OCI-LY7 (cell line): ENCODE measurements at regions not wholly inside any gene's neighbourhood (a gene's known extent, or its start where the extent isn't known, plus 50 kb on each side); places are given as distances from the start of the nearest gene placed in this dataset.

Source experiments
- BruUV-seq: library from RNA; stranded (reverse); fragments of 400-500 nt; replicated peaks from 2 replicates; lab custom pipeline; 2021; lab: Mats Ljungman, UMichigan
- CTCF ChIA-PET: fragments of 300-600 bp; sonication (Branson Sonifier 250); formaldehyde crosslinking; loops from one replicate; lab custom pipeline; 2022; ENCODE audit warnings: antibody characterized with exemption; ENCODE audit not compliant: unreplicated experiment; lab: Charles Lee
- POLR2A ChIA-PET: fragments of 300-600 bp; sonication (Branson Sonifier 250); formaldehyde crosslinking; loops from one replicate; lab custom pipeline; 2022; ENCODE audit warnings: antibody characterized with exemption; lab: Charles Lee
- DNase-seq: peaks from one replicate; pipeline ENCODE4 v3.0.0-alpha.2; 2015; ENCODE audit warnings: low spot score
- H2AFZ ChIP-seq: fragments of 200-600 bp; sonication (generic), shearing (Covaris generic); 2 replicates; pipeline ENCODE4 v1.6.1; 2014; ENCODE audit warnings: mild to moderate bottlenecking, antibody characterized with exemption, low read length, moderate library complexity
- H3K27ac ChIP-seq: fragments of 200-600 bp; sonication (generic); 2 replicates; pipeline ENCODE4 v1.5.1; 2014; ENCODE audit warnings: mixed run types, low read depth, mild to moderate bottlenecking, moderate library complexity, low read length, inconsistent platforms; ENCODE audit not compliant: poor library complexity, severe bottlenecking
- H3K36me3 ChIP-seq: fragments of 200-600 bp; sonication (generic); 2 replicates; pipeline ENCODE4 v1.6.1; 2014; ENCODE audit warnings: mild to moderate bottlenecking, antibody characterized with exemption, low read length, moderate library complexity, mixed read lengths; ENCODE audit not compliant: insufficient read depth
- H3K4me1 ChIP-seq: fragments of 200-600 bp; sonication (generic); 2 replicates; pipeline ENCODE4 v1.5.1; 2014; ENCODE audit warnings: mild to moderate bottlenecking, low read length; ENCODE audit not compliant: insufficient read depth, poor library complexity, severe bottlenecking
- H3K4me2 ChIP-seq: fragments of 200-600 bp; sonication (generic); 2 replicates; pipeline ENCODE4 v1.6.1; 2014; ENCODE audit warnings: mild to moderate bottlenecking, low read length
- H3K4me3 ChIP-seq: fragments of 200-600 bp; sonication (generic); 2 replicates; pipeline ENCODE4 v1.5.1; 2014; ENCODE audit warnings: mild to moderate bottlenecking, low read depth, low read length; ENCODE audit not compliant: poor library complexity, severe bottlenecking
- H3K79me2 ChIP-seq: fragments of 200-600 bp; sonication (generic); 2 replicates; pipeline ENCODE4 v1.6.1; 2016; ENCODE audit warnings: low read depth, mild to moderate bottlenecking, low read length, moderate library complexity, mixed read lengths; ENCODE audit not compliant: insufficient read depth
- H3K9me2 ChIP-seq: fragments of 200-600 bp; sonication (generic); 2 replicates; pipeline ENCODE4 v1.6.1; 2016; ENCODE audit warnings: mild to moderate bottlenecking, low read length, mixed read lengths; ENCODE audit not compliant: insufficient read depth
- H3K9me3 ChIP-seq: fragments of 200-600 bp; sonication (generic); 2 replicates; pipeline ENCODE4 v1.6.1; 2014; ENCODE audit warnings: mild to moderate bottlenecking, mixed run types, low read length, mixed read lengths
- H4K20me1 ChIP-seq: fragments of 200-600 bp; sonication (generic); 2 replicates; pipeline ENCODE4 v1.6.1; 2014; ENCODE audit warnings: mild to moderate bottlenecking, antibody characterized with exemption, low read length, moderate library complexity, mixed read lengths; ENCODE audit not compliant: insufficient read depth
- CTCF ChIP-seq: fragments of 200-600 bp; sonication (generic); conservative IDR thresholded peaks from 2 replicates; pipeline ENCODE4 v1.5.1; 2014; ENCODE audit warnings: mild to moderate bottlenecking, antibody characterized with exemption, low read length, moderate library complexity, mixed read lengths
- EZH2phosphoT487 ChIP-seq: fragments of 200-600 bp; sonication (generic); IDR thresholded peaks from 2 replicates; pipeline ENCODE4 v1.6.1; 2018; ENCODE audit warnings: low read depth, borderline replicate concordance, mild to moderate bottlenecking, mixed run types, antibody characterized with exemption, low read length, moderate library complexity, mixed read lengths
- intact Hi-C: fragments of 100-400 bp; cut with micrococcal nuclease; formaldehyde crosslinking; loops from one replicate; pipeline ENCODE4 v1.10.0; 2022; ENCODE audit not compliant: unreplicated experiment

- H3K4me2 ChIP-seq: no peak overlapping the region
- no peak overlapping the region for H3K27ac ChIP-seq
- H2AFZ ChIP-seq: no peak overlapping the region
- intact Hi-C loops: no loop called here
- no peaks in the 10 kb centered on the region for H3K4me1 ChIP-seq
- no peak for TF ChIP-seq CTCF
- TF ChIP-seq EZH2phosphoT487: no peak
- H4K20me1 ChIP-seq: no peaks in the 10 kb centered on the region
- no peaks in the 10 kb centered on the region for H3K79me2 ChIP-seq
- no TSS peak for BruUV-seq
- no peaks in the 10 kb centered on the region for H3K36me3 ChIP-seq
- no peaks in the 10 kb centered on the region for H3K9me2 ChIP-seq
- H3K4me3 ChIP-seq: no peak overlapping the region
- DNase-seq: no peak
- no peaks in the 10 kb centered on the region for H3K9me3 ChIP-seq
- ChIA-PET POLR2A (interaction anchor here (0.6 kb wide), 1 partner anchor 1133 kb away, joined by 3 read pairs; no protein-coding TSS in a partner anchor), CTCF (no interaction called here)
These were observed 268.4 kb downstream of the HINT1 start for GRCh38 chr5:130896636-130897035.

GRCh38 chr5:130893006-130893405, 272.1 kb downstream of the HINT1 start:
- CTCF ChIA-PET: no interaction called here
- intact Hi-C loops: no loop called here

GRCh38 chr5:130890610-130891009, 274.4 kb downstream of the HINT1 start:
- H3K4me2 ChIP-seq: no peak overlapping the region
- no peaks in the 10 kb centered on the region for H3K4me1 ChIP-seq
- H3K9me3 ChIP-seq: no peaks in the 10 kb centered on the region
- no peak for DNase-seq
- H3K9me2 ChIP-seq: no peaks in the 10 kb centered on the region
- no peak overlapping the region for H3K27ac ChIP-seq
- POLR2A ChIA-PET: no interaction called here
- no peaks in the 10 kb centered on the region for H4K20me1 ChIP-seq
- BruUV-seq: no TSS peak
- no peaks in the 10 kb centered on the region for H3K36me3 ChIP-seq
- no peak overlapping the region for H3K4me3 ChIP-seq
- H2AFZ ChIP-seq: no peak overlapping the region
- H3K79me2 ChIP-seq: no peaks in the 10 kb centered on the region
- TF ChIP-seq EZH2phosphoT487 (no peak), CTCF (no peak)
- intact Hi-C loops: no loop called here
- CTCF ChIA-PET: no interaction called here

More at GRCh38 chr5:130893006-130893405, 272.1 kb downstream of the HINT1 start:
- Histone ChIP-seq H3K9me3 (no peaks in the 10 kb centered on the region), H3K36me3 (no peaks in the 10 kb centered on the region), H3K27ac (no peak overlapping the region), H3K79me2 (no peaks in the 10 kb centered on the region), H3K9me2 (no peaks in the 10 kb centered on the region), H3K4me2 (no peak overlapping the region), H3K4me3 (no peak overlapping the region), H4K20me1 (no peaks in the 10 kb centered on the region), H2AFZ (no peak overlapping the region), H3K4me1 (no peaks in the 10 kb centered on the region)
- POLR2A ChIA-PET: no interaction called here
- BruUV-seq: no TSS peak
- no peak for DNase-seq
- TF ChIP-seq EZH2phosphoT487: no peak
- no peak for TF ChIP-seq CTCF
